T-helper 17 cell (primary cell): ENCODE measurements at regions not wholly inside any gene's neighbourhood (a gene's known extent, or its start where the extent isn't known, plus 50 kb on each side); places are given as distances from the start of the nearest gene placed in this dataset.

Experiments used
- ATAC-seq: fragments of 150-1000 bp; cut with Tn5 transposase; 2 replicates; pipeline ENCODE4 v1.10.0; 2021; ENCODE audit warnings: mild to moderate bottlenecking, moderate library complexity
- DNase-seq, 3 donors: peaks; one replicate each; pipeline versions ENCODE4 v3.0.0 to v3.0.0-alpha.2; 2020 to 2021
- H3K9me3 ChIP-seq: one replicate; pipeline ENCODE4 v1.7.0; 2013; ENCODE audit warnings: low read length, mild to moderate bottlenecking; ENCODE audit not compliant: control insufficient read depth, poor library complexity, severe bottlenecking
- H3K27ac Mint-ChIP-seq: one replicate; pipeline ENCODE4 v1.8.0; 2022; ENCODE audit warnings: mild to moderate bottlenecking, moderate library complexity, mixed read lengths
- H3K27me3 Mint-ChIP-seq: one replicate; pipeline ENCODE4 v1.8.0; 2022; ENCODE audit warnings: mixed read lengths
- H3K36me3 Mint-ChIP-seq: one replicate; pipeline ENCODE4 v1.8.0; 2022; ENCODE audit warnings: low read depth, mixed read lengths
- H3K4me1 Mint-ChIP-seq: one replicate; pipeline ENCODE4 v1.8.0; 2022; ENCODE audit warnings: mild to moderate bottlenecking, mixed read lengths
- H3K4me3 Mint-ChIP-seq: one replicate; pipeline ENCODE4 v1.8.0; 2022; ENCODE audit warnings: mild to moderate bottlenecking, moderate library complexity, mixed read lengths

GRCh38 chr13:103757361-103757760 lies 691.1 kb upstream of the SLC10A2 start:
- DNase-seq, result no peak
- Mint-ChIP-seq H3K4me1 (no peaks in the 10 kb centered on the region), H3K4me3 (no peak overlapping the region), H3K36me3 (no peaks in the 10 kb centered on the region), H3K27me3 (no peaks in the 10 kb centered on the region), H3K27ac (no peak overlapping the region)
- no peaks in the 10 kb centered on the region for H3K9me3 ChIP-seq
- no peak for ATAC-seq

- H3K9me3 ChIP-seq, result no peaks in the 10 kb centered on the region
- Mint-ChIP-seq H3K27me3 (no peaks in the 10 kb centered on the region), H3K27ac (no peak overlapping the region), H3K4me3 (no peak overlapping the region), H3K4me1 (no peaks in the 10 kb centered on the region), H3K36me3 (no peaks in the 10 kb centered on the region)
- no peak for ATAC-seq
- DNase-seq, result no peak
Observed at GRCh38 chr13:103754783-103755182, 688.6 kb upstream of the SLC10A2 start.

- H3K9me3 ChIP-seq, result no peaks in the 10 kb centered on the region
- no peak overlapping the region for H3K4me3 Mint-ChIP-seq
- H3K4me1 Mint-ChIP-seq, result no peaks in the 10 kb centered on the region
- no peaks in the 10 kb centered on the region for H3K36me3 Mint-ChIP-seq
- ATAC-seq (no peak), DNase-seq (no peak)
- no peaks in the 10 kb centered on the region for H3K27me3 Mint-ChIP-seq
- peak overlapping the region; percentile 1 for H3K27ac Mint-ChIP-seq
Observed at GRCh38 chr13:103734837-103735236, 668.6 kb upstream of the SLC10A2 start.

- no peaks in the 10 kb centered on the region for H3K9me3 ChIP-seq
- H3K36me3 Mint-ChIP-seq, result no peaks in the 10 kb centered on the region
- no peaks in the 10 kb centered on the region for H3K27me3 Mint-ChIP-seq
- DNase-seq (no peak), ATAC-seq (no peak)
- H3K4me3 Mint-ChIP-seq, result no peak overlapping the region
- no peak overlapping the region for H3K27ac Mint-ChIP-seq
- no peaks in the 10 kb centered on the region for H3K4me1 Mint-ChIP-seq
Observed at GRCh38 chr13:103731959-103732358, 665.7 kb upstream of the SLC10A2 start.

GRCh38 chr13:103730407-103730806 lies 664.2 kb upstream of the SLC10A2 start:
- no peaks in the 10 kb centered on the region for H3K9me3 ChIP-seq
- H3K27me3 Mint-ChIP-seq, result no peaks in the 10 kb centered on the region
- no peaks in the 10 kb centered on the region for H3K36me3 Mint-ChIP-seq
- H3K4me1 Mint-ChIP-seq, result no peaks in the 10 kb centered on the region
- H3K4me3 Mint-ChIP-seq, result no peak overlapping the region
- ATAC-seq (no peak), DNase-seq (no peak)
- no peak overlapping the region for H3K27ac Mint-ChIP-seq

- ATAC-seq, result no peak
Observed at GRCh38 chr13:103726808-103727207, 660.6 kb upstream of the SLC10A2 start.

GRCh38 chr13:103716718-103717117 lies 650.5 kb upstream of the SLC10A2 start:
- Mint-ChIP-seq H3K4me1 (no peaks in the 10 kb centered on the region), H3K4me3 (no peak overlapping the region), H3K36me3 (no peaks in the 10 kb centered on the region), H3K27ac (no peak overlapping the region), H3K27me3 (no peaks in the 10 kb centered on the region)
- ATAC-seq (no peak), DNase-seq (no peak)
- H3K9me3 ChIP-seq, result no peaks in the 10 kb centered on the region

More at GRCh38 chr13:103726808-103727207, 660.6 kb upstream of the SLC10A2 start:
- H3K4me3 Mint-ChIP-seq, result no peak overlapping the region
- no peak for DNase-seq
- no peaks in the 10 kb centered on the region for H3K27me3 Mint-ChIP-seq
- no peaks in the 10 kb centered on the region for H3K9me3 ChIP-seq
- H3K4me1 Mint-ChIP-seq, result no peaks in the 10 kb centered on the region
- no peaks in the 10 kb centered on the region for H3K36me3 Mint-ChIP-seq
- no peak overlapping the region for H3K27ac Mint-ChIP-seq

GRCh38 chr13:103715335-103715734 lies 649.1 kb upstream of the SLC10A2 start:
- no peak overlapping the region for H3K27ac Mint-ChIP-seq
- no peaks in the 10 kb centered on the region for H3K27me3 Mint-ChIP-seq
- H3K4me1 Mint-ChIP-seq, result no peaks in the 10 kb centered on the region
- DNase-seq (no peak), ATAC-seq (no peak)
- no peaks in the 10 kb centered on the region for H3K36me3 Mint-ChIP-seq
- no peaks in the 10 kb centered on the region for H3K9me3 ChIP-seq
- no peak overlapping the region for H3K4me3 Mint-ChIP-seq

- no peak overlapping the region for H3K27ac Mint-ChIP-seq
- H3K4me1 Mint-ChIP-seq, result no peaks in the 10 kb centered on the region
- no peaks in the 10 kb centered on the region for H3K27me3 Mint-ChIP-seq
- no peak for ATAC-seq
- H3K36me3 Mint-ChIP-seq, result no peaks in the 10 kb centered on the region
- no peaks in the 10 kb centered on the region for H3K9me3 ChIP-seq
- H3K4me3 Mint-ChIP-seq, result no peak overlapping the region
- no peak for DNase-seq
Observed at GRCh38 chr13:103703246-103703645, 637.0 kb upstream of the SLC10A2 start.

GRCh38 chr13:103698000-103698399 lies 631.8 kb upstream of the SLC10A2 start:
- ATAC-seq (no peak), DNase-seq (no peak)
- Mint-ChIP-seq H3K27me3 (no peaks in the 10 kb centered on the region), H3K4me1 (no peaks in the 10 kb centered on the region), H3K4me3 (no peak overlapping the region), H3K36me3 (no peaks in the 10 kb centered on the region), H3K27ac (no peak overlapping the region)
- H3K9me3 ChIP-seq, result no peaks in the 10 kb centered on the region

- no peaks in the 10 kb centered on the region for H3K4me1 Mint-ChIP-seq
Observed at GRCh38 chr13:103695320-103695719, 629.1 kb upstream of the SLC10A2 start.

GRCh38 chr13:103694471-103694870 lies 628.3 kb upstream of the SLC10A2 start:
- H3K4me3 Mint-ChIP-seq, result no peak overlapping the region

More at GRCh38 chr13:103695320-103695719, 629.1 kb upstream of the SLC10A2 start:
- Mint-ChIP-seq H3K27me3 (no peaks in the 10 kb centered on the region), H3K27ac (no peak overlapping the region), H3K4me3 (no peak overlapping the region), H3K36me3 (no peaks in the 10 kb centered on the region)
- no peaks in the 10 kb centered on the region for H3K9me3 ChIP-seq
- DNase-seq (no peak), ATAC-seq (no peak)

GRCh38 chr13:103694033-103694432 lies 627.8 kb upstream of the SLC10A2 start:
- H3K36me3 Mint-ChIP-seq, result no peaks in the 10 kb centered on the region
- ATAC-seq (no peak), DNase-seq (no peak)
- no peaks in the 10 kb centered on the region for H3K4me1 Mint-ChIP-seq
- H3K4me3 Mint-ChIP-seq, result no peak overlapping the region
- no peaks in the 10 kb centered on the region for H3K27me3 Mint-ChIP-seq
- H3K27ac Mint-ChIP-seq, result no peak overlapping the region
- H3K9me3 ChIP-seq, result no peaks in the 10 kb centered on the region

More at GRCh38 chr13:103694471-103694870, 628.3 kb upstream of the SLC10A2 start:
- DNase-seq, result no peak
- no peaks in the 10 kb centered on the region for H3K36me3 Mint-ChIP-seq
- H3K9me3 ChIP-seq, result no peaks in the 10 kb centered on the region
- no peaks in the 10 kb centered on the region for H3K27me3 Mint-ChIP-seq
- H3K27ac Mint-ChIP-seq, result no peak overlapping the region
- no peaks in the 10 kb centered on the region for H3K4me1 Mint-ChIP-seq
- no peak for ATAC-seq

- DNase-seq (no peak), ATAC-seq (no peak)
- Mint-ChIP-seq H3K36me3 (no peaks in the 10 kb centered on the region), H3K4me1 (no peaks in the 10 kb centered on the region), H3K4me3 (no peak overlapping the region), H3K27me3 (no peaks in the 10 kb centered on the region), H3K27ac (no peak overlapping the region)
- no peaks in the 10 kb centered on the region for H3K9me3 ChIP-seq
Observed at GRCh38 chr13:103692442-103692841, 626.2 kb upstream of the SLC10A2 start.
